GM15510 (cell line): ENCODE measurements at regions not wholly inside any gene's neighbourhood (a gene's known extent, or its start where the extent isn't known, plus 50 kb on each side); places are given as distances from the start of the nearest gene placed in this dataset.

Experiments used
- POLR2A ChIP-seq: IDR thresholded peaks from 3 replicates; pipeline ENCODE4 v1.6.1; 2011; ENCODE audit warnings: borderline replicate concordance; ENCODE audit not compliant: insufficient read length; ENCODE audit errors: extremely low read depth

DNA sequence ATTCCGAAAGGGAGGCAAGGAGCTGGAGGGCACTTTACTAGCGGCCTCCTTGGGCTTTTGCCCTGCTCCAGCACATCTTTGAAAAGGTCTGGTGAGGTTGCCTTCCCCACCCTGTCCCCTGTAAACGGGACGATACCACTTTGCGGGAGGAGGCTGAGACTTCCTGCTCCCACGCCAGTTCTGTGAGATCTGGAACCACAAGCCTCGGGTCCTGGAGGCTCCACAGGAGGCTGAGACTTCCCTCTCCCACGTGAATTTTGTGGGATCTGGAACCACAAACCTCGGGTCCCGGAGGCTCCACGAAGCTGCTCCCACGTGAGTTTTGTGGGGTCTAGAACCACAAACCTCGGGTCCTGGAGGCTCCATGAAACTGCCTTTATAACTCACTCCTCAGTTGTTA, 209.3 kb downstream of the DLL1 start:
- no peak for TF ChIP-seq POLR2A

DNA sequence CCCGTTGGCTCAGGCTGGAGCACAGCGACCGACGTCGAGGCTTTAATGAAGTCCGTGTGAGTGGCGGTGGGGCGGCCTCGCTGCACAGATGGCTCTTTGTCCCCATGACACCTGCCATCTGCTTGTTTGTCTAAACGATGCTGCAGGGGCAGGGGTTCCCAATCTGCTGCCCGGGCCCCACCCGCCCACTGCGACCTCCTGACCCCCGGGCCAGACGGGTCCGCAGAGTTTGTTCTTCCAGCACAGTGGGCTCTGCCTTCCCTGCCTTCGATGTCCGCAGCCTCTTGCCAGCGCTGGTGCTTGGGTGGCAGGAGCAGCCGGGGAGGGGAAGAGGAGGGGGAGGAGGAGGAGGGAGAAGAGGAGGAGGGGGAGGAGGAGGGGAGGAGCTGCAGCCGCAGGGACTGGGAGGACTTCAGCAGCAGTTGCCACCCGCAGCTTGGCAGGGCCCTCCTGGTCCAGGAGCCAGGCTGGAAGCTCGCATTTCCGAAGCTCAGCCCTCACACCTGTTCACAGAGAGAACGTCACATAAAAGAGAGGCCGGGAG, 210.0 kb downstream of the DLL1 start:
- TF ChIP-seq POLR2A = no peak

DNA sequence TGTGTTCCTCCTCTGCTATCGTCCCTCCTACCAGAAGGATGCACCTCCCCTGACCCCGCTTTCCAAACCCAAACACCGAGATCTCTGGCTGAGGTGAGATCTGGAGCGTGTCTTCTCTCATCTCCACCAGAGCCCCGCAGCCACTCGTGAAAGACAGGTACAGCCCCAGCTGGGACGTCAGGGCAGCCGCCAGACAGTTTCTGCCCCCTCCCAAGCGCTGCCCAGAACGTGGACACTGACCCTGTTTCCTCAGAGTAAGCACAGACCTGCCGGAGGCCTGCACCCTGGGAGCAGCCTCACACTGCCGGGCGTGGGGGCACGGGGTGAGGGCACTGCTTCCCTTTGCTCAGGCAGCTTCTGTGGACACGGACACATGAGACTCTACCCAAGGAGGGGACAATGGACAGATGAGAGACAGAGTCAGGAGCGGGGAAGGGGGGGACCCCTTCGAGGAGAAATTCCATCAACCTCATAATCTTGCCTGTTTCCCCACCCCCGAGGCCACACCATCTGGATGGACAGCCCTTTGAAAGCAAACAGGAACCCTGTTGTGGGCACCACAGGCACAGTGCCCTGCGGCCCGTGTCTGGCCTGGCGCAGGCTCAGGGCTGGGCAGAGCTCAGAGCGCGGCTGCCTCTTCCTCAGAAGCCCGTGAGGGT, 210.6 kb downstream of the DLL1 start:
- TF ChIP-seq POLR2A = no peak

DNA sequence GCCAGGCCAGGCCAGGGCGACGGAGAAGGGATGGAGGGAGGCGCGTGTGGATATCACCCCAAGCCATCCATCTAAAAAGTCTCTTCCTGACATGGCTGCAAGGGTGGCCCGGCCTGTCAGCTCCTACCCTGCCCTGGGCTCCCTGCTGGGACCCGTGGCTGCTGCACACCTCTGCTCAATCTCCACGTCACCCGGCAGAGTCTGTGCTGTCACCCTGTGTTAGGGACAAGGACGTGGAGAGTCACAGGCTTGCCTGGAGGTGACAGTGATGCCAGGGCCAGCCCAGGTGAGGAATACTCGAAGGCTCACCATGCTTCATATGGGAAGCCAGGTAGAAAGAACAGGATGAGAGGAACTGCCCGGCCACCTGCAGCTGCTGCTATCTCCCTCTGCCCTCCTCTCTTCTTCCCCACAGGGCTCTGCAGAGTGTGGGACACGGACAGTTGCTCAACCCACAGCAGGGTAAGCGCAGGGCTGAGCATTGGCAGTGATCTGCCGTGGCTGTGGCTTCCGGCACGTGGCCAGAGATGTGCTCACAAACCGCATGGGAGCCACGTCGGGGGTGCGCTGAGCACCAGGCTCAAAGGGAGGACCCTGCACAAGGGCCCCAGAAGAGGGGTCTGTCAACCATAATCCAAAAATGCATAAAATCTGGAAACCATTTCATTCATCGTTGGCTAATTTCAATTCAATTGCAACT, 214.3 kb downstream of the DLL1 start:
- no peak for TF ChIP-seq POLR2A

- TF ChIP-seq POLR2A = no peak
Observed at GRCh38 chr6:170075659-170076223, 215.1 kb downstream of the DLL1 start.

DNA sequence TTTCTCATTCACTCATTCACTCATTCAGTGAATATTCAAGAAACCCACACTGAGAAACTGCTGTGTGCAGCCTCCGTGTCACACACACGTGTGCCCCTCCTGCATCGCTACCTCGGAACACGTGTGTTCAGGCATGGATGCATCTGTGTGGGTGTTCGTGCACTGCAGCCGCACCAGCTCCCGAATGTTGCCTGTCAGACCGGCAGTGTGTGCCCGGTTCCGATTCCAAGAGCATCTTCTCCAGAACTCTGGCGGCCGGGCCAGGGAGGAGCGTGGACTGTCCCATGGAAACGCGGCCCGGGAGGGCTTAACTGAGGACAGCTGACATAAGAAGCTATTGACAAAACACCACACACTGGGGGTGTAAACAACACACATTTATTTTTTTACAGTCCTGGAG, 216.0 kb downstream of the DLL1 start:
- no peak for TF ChIP-seq POLR2A

- no peak for TF ChIP-seq POLR2A
Observed at GRCh38 chr6:170074435-170074834, 216.4 kb downstream of the DLL1 start.

DNA sequence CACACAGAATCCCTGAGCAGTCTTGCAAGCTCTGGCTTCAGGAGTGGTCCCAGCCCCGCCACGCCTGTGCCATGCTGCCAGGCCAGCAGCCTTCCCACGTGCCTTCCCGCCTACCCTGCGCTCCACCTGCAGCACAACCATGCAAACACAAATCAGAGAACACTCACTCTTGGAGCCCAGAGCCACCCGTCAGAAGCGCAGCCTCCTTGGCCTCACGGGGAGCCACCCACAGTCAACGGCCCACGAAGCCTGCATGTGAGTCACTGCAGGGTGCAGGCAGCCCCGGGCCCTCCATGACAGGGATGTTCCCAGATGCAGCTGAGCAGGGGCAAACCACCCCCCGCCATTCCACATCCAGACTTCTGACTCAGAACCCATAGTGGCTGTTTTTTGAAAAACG, 217.0 kb downstream of the DLL1 start:
- no peak for TF ChIP-seq POLR2A

DNA sequence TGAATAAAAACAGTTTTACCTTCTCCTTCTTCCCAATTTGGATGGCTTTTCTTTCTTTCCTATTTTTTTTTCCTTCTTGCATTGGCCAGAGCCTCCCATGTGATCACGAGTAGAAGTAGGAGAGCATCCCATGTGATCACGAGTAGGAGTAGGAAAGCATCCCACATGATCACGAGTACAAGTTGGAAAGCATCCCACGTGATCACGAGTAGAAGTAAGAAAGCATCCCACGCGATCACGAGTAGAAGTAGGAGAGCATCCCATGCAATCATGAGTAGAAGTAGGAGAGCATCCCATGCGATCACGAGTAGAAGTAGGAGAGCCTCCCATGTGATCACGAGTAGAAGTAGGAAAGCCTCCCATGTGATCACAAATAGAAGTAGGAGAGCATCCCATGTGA, 218.6 kb downstream of the DLL1 start:
- no peak for TF ChIP-seq POLR2A

GRCh38 chr6:170069611-170070010, 221.3 kb downstream of the DLL1 start:
- no peak for TF ChIP-seq POLR2A

- TF ChIP-seq POLR2A = no peak
Observed at GRCh38 chr6:170068496-170068895, 222.4 kb downstream of the DLL1 start.

DNA sequence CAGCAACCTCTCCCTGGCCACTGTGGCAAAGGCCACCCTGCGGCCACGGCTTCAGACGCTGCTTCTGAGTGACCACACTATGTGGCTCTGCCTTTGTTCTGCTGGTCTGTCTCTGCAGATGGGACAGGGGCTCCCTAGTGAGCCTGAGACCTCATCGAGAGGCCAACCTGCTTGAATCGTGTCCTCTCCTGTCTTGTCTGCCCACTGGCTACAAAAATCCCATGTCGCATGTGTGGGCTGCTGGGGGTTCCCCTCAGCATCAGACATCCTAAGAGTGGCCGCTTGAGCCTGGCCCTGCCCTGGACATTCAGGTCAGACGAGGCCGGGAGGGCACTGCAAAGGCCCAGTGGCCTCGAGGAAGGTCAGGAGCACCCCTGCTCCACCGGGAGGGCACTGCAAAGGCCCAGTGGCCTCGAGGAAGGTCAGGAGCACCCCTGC, 222.9 kb downstream of the DLL1 start:
- no peak for TF ChIP-seq POLR2A

DNA sequence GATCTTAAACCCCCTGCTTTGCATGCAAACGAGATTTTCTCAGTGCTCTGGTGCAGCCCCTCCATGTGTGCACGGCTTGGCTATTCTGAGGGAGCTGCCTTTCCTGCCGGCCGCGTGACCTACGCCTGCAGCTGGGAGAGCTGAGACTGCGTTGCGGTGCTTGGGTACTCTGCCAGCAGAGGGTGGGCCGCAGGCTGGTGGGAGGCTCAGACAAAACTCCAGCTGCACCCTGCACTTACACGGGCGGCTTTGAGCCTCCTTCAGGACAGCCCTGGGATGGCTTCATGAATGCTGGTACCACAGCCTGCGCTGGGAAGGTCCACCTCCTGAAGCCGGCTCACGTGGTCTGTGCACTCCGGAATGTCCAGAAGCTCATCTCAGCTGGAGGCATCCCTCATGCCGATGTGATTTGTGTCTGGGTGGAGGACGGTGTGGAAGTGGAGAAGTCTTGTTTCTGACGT, 223.7 kb downstream of the DLL1 start:
- no peak for TF ChIP-seq POLR2A

DNA sequence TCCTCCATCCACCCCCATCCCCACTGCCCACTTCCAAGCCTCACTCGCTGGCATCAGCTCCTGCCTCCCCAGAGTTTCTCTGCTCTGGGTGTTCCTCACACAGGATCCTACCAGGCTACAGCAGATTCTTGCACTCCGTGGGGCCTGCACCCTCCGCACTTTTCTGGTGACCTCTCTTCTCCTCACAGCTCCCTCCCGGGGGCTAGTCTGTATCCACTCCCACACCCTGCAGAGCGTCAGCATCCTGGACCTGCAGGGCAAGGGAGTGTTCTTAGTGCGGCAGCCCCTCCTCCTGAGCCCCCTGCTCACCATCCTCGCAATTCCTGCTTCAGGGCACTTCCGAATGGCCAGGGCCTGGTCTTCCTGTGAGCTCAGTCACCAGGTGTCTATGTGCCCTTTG, 224.2 kb downstream of the DLL1 start:
- no peak for TF ChIP-seq POLR2A

DNA sequence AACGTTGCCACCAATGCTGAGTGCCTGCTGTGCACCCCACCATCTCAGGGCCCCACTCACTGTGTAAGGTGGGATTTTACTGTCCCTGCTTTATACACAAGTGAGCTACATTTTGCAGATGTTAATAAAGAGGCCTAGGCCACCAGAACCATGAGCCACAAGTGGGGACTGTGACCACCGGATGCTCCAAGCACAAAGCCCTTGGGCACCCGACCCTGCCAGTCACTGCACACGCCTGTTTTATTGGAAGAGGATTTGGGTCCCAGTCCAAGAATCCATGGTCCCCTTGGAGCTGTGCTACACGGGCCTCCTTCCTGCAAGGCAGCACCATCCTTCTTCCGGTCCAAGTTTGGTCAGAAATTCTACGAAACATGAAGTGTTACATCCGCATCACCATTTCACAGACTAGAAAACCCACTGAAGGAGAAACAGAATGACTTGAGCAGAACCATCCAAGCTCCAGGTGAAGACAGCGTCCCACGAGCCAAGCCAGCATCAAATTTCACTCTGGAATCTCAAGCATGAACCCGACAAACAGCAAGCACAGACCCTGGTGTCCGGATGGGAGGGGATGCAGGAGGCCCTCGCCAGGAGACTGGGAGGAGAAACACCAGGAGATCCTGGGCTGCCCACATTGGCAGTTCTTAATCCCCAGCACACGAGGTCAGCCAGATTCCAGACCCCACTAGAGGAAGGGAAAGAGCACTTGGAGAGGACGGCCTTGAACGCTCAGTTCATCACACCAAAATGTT, 226.9 kb downstream of the DLL1 start:
- no peak for TF ChIP-seq POLR2A
